Gastroesophageal sphincter (tissue), 2 donors: ENCODE measurements at regions not wholly inside any gene's neighbourhood (a gene's known extent, or its start where the extent isn't known, plus 50 kb on each side); places are given as distances from the start of the nearest gene placed in this dataset.

Experiments used
- EP300 ChIP-seq: sonication (generic); formaldehyde crosslinking; IDR thresholded peaks from one replicate; pipeline ENCODE4 v1.6.1; 2017; ENCODE audit warnings: antibody characterized with exemption, mild to moderate bottlenecking
- POLR2A ChIP-seq, 2 donors: fragments of 450-650 bp; IDR thresholded peaks; one replicate each; pipeline ENCODE4 v1.6.1; 2017; ENCODE audit warnings: antibody characterized with exemption in 2 of 2, mild to moderate bottlenecking in 2 of 2, moderate library complexity in 1 of 2

- no peak for TF ChIP-seq EP300
- no peak for TF ChIP-seq POLR2A (IDR thresholded peaks at IDR 0.05)
Measured at GRCh38 chr7:114293289-114294012, 121.2 kb upstream of the FOXP2 start.
